Activated naive CD8-positive, alpha-beta T cell treated with anti-CD3 and anti-CD28 coated beads, Interleukin-2, amount 50 U/mL, for 16 hours (primary cell): ENCODE measurements at regions not wholly inside any gene's neighbourhood (a gene's known extent, or its start where the extent isn't known, plus 50 kb on each side); places are given as distances from the start of the nearest gene placed in this dataset.

Experiments used
- DNase-seq: peaks from one replicate; pipeline ENCODE4 v3.0.0-alpha.2; 2020; ENCODE audit warnings: low read depth, low spot score

GRCh38 chr9:20291201-20291600 lies 331.1 kb downstream of the MLLT3 start:
- no peak for DNase-seq

GRCh38 chr9:20290257-20290656 lies 332.0 kb downstream of the MLLT3 start:
- DNase-seq = no peak

- DNase-seq = no peak
Observed at GRCh38 chr9:20289423-20290010, 332.8 kb downstream of the MLLT3 start.

- no peak for DNase-seq
Observed at GRCh38 chr9:20286969-20287368, 335.3 kb downstream of the MLLT3 start.

- no peak for DNase-seq
Observed at GRCh38 chr9:20286154-20286700, 336.1 kb downstream of the MLLT3 start.

- DNase-seq = no peak
Observed at GRCh38 chr9:20284601-20285289, 337.6 kb downstream of the MLLT3 start.

- DNase-seq = no peak
Observed at GRCh38 chr9:20280330-20280729, 342.0 kb downstream of the MLLT3 start.

- DNase-seq = no peak
Observed at GRCh38 chr9:20276762-20277161, 345.5 kb downstream of the MLLT3 start.

- no peak for DNase-seq
Observed at GRCh38 chr9:20271723-20272122, 350.6 kb downstream of the MLLT3 start.

- DNase-seq = no peak
Observed at GRCh38 chr9:20271096-20271495, 351.2 kb downstream of the MLLT3 start.

GRCh38 chr9:20270161-20270560 lies 352.1 kb downstream of the MLLT3 start:
- no peak for DNase-seq

- no peak for DNase-seq
Observed at GRCh38 chr9:20269620-20270019, 352.7 kb downstream of the MLLT3 start.

GRCh38 chr9:20264896-20265295 lies 357.4 kb downstream of the MLLT3 start:
- no peak for DNase-seq

- no peak for DNase-seq
Observed at GRCh38 chr9:20262611-20263010, 359.7 kb downstream of the MLLT3 start.

- no peak for DNase-seq
Observed at GRCh38 chr9:20256284-20256948, 365.9 kb downstream of the MLLT3 start.

GRCh38 chr9:20255052-20255451 lies 367.2 kb downstream of the MLLT3 start:
- no peak for DNase-seq

GRCh38 chr9:20253635-20254034 lies 368.7 kb downstream of the MLLT3 start:
- no peak for DNase-seq

GRCh38 chr9:20252778-20253177 lies 369.5 kb downstream of the MLLT3 start:
- DNase-seq = no peak

- DNase-seq = no peak
Observed at GRCh38 chr9:20250791-20251190, 371.5 kb downstream of the MLLT3 start.

- no peak for DNase-seq
Observed at GRCh38 chr9:20244271-20244670, 378.0 kb downstream of the MLLT3 start.

GRCh38 chr9:20243841-20244240 lies 378.5 kb downstream of the MLLT3 start:
- no peak for DNase-seq

- DNase-seq = peak; percentile 21
Observed at GRCh38 chr9:20242510-20243189, 379.6 kb downstream of the MLLT3 start.
